GM12892 (cell line): ENCODE measurements at regions not wholly inside any gene's neighbourhood (a gene's known extent, or its start where the extent isn't known, plus 50 kb on each side); places are given as distances from the start of the nearest gene placed in this dataset.

Source experiments
- POLR2A ChIP-seq: IDR thresholded peaks from 2 replicates; pipeline ENCODE4 v1.6.1; 2011; ENCODE audit warnings: low read depth, low read length, control low read depth
- POLR2AphosphoS5 ChIP-seq: IDR thresholded peaks from 2 replicates; pipeline ENCODE4 v1.6.1; 2011; ENCODE audit warnings: low read depth, low read length, control low read depth
- TAF1 ChIP-seq: IDR thresholded peaks from 2 replicates; pipeline ENCODE4 v1.6.1; 2011; ENCODE audit warnings: low read depth, mild to moderate bottlenecking, control low read depth, low read length, borderline replicate concordance

DNA sequence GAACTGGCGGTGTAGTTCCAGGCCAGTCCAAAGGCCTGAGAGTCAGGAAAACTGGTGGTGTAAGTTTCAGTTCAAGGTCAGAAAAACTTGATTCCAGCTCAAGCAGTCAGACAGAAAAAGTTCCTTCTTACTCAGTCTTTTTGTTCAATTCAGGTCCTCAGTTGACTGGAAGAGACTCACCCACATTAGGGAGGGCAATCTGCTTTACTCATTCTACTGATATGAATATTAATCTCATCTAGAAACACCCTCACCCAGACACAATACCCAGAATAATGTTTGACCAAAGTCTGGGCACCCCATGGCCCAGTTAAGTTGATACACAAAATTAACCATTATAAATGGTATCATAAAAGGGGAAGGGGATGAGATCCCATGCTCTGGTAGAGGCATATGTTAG, 50.1 kb upstream of the LTA4H start:
- no peak for TF ChIP-seq POLR2AphosphoS5
- no peak for TF ChIP-seq TAF1
- TF ChIP-seq POLR2A, result no peak
